GM13976 (cell line): ENCODE measurements at regions not wholly inside any gene's neighbourhood (a gene's known extent, or its start where the extent isn't known, plus 50 kb on each side); places are given as distances from the start of the nearest gene placed in this dataset.

ENCODE experiments used
- DNase-seq: peaks from one replicate; pipeline ENCODE4 v3.0.0; 2012; ENCODE audit warnings: low spot score
- CTCF ChIP-seq: IDR thresholded peaks from 2 replicates; pipeline ENCODE4 v1.5.1; 2012; ENCODE audit warnings: borderline replicate concordance, mild to moderate bottlenecking; ENCODE audit not compliant: insufficient read depth; ENCODE audit errors: extremely low read depth, missing control alignments, control extremely low read depth
- in situ Hi-C: fragments of 300-500 bp; cut with MboI; formaldehyde crosslinking; loops from one replicate; pipeline ENCODE4 v1.12.0; 2022; ENCODE audit warnings: low sequenced_read_pairs, mixed read lengths, inconsistent platforms; ENCODE audit not compliant: unreplicated experiment

GRCh38 chr18:40382197-40382596, 1572.8 kb upstream of the PIK3C3 start:
- in situ Hi-C loops = no loop called here
- TF ChIP-seq CTCF = no peak
- no peak for DNase-seq

DNA sequence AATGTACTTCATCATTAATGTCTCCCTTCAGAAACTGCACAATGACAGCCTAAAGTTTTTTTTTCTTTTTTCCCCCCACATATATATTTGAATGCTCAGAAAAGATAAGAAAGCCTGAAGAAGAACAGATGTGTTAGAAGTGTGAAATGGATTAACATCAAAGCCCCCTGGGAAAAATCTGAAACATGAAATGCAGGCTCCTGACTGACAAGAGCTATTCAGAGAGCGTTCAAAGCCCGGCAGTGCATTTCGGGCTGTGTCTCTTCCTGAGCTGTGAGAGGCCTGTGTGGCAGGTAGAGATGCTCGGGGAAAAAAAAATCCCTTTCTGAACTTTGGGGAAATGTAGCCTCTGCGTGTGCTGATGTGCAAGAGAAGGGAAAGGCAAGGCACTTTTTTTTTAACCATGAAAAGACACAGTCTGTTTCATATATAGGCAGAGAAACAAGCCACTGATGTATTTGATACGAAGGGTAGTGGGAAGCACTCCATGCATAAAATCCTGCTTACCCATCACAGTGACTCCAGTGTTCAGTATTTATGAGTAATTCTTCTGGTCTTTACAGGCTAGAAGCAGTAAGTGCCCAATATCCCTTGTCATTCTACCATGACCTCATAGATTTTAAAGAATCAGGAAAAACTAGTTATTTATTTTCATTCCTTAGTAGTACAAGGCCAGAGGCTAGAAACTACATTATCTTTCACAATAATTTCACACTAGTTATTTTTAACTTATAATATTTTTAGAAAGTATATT, 1574.2 kb upstream of the PIK3C3 start:
- TF ChIP-seq CTCF = no peak
- DNase-seq = no peak
- in situ Hi-C loops = no loop called here

DNA sequence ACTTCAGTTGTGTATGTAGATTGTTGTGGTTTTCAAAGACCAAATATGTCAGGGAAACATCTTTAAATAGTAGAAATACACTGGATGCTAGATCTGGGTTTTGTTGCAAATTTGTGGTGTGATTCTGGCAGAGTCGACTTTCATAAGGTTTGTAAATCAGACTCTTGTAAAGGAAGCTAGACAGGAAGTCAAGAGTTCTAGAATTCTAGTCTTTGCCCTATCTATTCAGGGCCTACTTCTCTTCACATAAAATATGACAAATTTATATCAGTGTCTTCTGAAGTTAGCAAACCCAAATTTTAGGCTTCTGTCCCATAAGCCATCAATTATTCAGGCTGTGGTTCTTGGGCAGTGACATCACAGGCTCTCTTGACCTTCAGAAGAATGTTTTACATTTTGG, 1579.2 kb upstream of the PIK3C3 start:
- TF ChIP-seq CTCF = no peak
- in situ Hi-C loops = no loop called here
- DNase-seq = no peak

GRCh38 chr18:40371673-40372072, 1583.4 kb upstream of the PIK3C3 start:
- no peak for DNase-seq
- in situ Hi-C loops = no loop called here
- no peak for TF ChIP-seq CTCF

- in situ Hi-C loops = no loop called here
- DNase-seq = no peak
- no peak for TF ChIP-seq CTCF
Observed at GRCh38 chr18:40367576-40367975, 1587.5 kb upstream of the PIK3C3 start.

DNA sequence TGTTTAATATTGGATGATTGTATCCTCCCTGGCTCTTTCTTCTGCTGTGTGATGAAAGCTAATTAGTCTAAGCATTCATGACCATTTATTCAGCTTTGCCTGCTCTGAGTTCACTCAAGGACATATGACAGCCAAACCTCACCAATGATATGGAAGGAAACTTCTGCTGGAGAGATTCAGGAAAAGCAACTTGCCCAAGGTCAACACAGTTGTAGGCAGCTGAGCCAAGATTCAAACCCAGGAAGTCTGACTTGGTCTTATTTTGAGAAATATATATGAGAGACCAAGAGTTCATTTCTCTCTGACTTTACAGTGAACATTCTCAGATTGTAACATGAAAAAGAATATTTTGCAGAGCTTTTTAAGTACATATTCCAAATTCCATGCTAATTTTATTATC, 1588.5 kb upstream of the PIK3C3 start:
- TF ChIP-seq CTCF = no peak

GRCh38 chr18:40365526-40365925, 1589.5 kb upstream of the PIK3C3 start:
- TF ChIP-seq CTCF = no peak
- DNase-seq = no peak
- in situ Hi-C loops = no loop called here

More for the DNA sequence above, 1588.5 kb upstream of the PIK3C3 start:
- DNase-seq = no peak
- in situ Hi-C loops = no loop called here
